RPMI7951 (cell line): ENCODE measurements at regions not wholly inside any gene's neighbourhood (a gene's known extent, or its start where the extent isn't known, plus 50 kb on each side); places are given as distances from the start of the nearest gene placed in this dataset.
A peak's percentile ranks its signal among the peaks of the same experiment; 100 is the strongest.
"Not testable (repeated sequence)": the region's sequence is repeated elsewhere in the genome, so short reads cannot be mapped to it uniquely, and the experiment has no call there.

Experiments used
- DNase-seq: peaks from one replicate; pipeline ENCODE4 v3.0.0-alpha.2; 2012; ENCODE audit warnings: low read depth

GRCh38 chr2:239660390-239661230 is 259.8 kb upstream of the HDAC4 start:
- DNase-seq: no peak

GRCh38 chr2:239657992-239658391 is 257.2 kb upstream of the HDAC4 start:
- no peak for DNase-seq

- DNase-seq: no peak
Observed at GRCh38 chr2:239657236-239657635, 256.4 kb upstream of the HDAC4 start.

DNA sequence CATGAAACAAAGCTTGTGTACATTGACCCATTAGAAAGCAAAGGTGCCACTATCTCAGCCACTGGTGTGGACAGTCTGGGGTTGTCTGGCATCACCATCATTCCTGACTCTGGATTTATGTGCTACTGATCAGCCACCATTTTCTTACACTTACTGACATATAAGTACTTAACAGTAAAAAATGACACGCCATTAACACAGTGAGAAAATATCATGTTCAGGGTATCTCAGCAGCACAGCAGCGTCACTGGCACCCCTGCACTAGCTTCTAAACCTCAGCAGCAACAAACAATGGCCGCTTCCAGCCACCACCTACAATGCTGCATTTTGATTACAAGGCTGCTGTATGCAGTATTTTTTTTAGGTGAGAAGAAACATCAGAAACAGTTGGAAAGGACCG is 253.4 kb upstream of the HDAC4 start:
- no peak for DNase-seq

- DNase-seq: no peak
Observed at GRCh38 chr2:239651859-239652258, 251.0 kb upstream of the HDAC4 start.

DNA sequence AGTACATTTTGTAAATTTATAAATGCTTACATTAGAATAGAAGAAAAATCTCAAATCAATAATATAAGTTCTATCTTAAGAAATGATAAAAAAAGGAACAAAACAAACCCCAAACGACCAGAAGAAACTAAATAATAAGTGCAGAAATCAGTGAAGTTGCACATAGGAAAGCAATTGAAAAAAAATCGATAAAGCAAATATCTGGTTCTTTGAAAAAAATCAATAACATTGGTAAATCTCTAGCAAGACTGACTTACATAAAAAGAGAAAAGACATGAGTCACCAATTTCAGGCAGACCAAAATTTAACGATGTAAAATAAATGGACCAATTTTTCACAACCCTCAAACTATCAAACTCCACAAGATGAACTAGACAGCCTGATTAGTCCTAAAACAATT is 249.9 kb upstream of the HDAC4 start:
- no peak for DNase-seq

- no peak for DNase-seq
Observed at GRCh38 chr2:239649309-239649708, 248.5 kb upstream of the HDAC4 start.

- no peak for DNase-seq
Observed at GRCh38 chr2:239648607-239649006, 247.8 kb upstream of the HDAC4 start.

- no peak for DNase-seq
Observed at GRCh38 chr2:239647052-239647819, 246.4 kb upstream of the HDAC4 start.

DNA sequence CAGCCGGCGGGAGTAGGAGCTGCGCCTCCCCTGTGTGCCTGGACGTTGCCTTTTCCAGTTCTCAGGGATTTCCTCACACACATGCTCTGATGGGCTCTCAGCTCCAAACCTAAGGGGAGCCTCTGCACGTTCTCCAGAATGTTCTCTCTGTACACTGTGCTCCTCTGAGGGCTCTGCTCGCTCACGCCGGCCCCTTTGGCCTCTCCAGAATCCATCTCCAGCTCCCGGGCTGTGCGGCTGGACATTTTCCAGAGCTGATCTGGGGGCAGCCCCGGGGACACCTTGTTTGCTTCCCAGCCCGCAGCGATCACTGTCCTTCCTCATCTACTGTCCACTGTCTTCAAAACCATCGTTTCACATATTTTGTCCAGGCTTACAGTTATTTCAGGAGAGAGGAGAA is 245.4 kb upstream of the HDAC4 start:
- no peak for DNase-seq

- not testable (repeated sequence) for DNase-seq
Observed at GRCh38 chr2:239644594-239644993, 243.8 kb upstream of the HDAC4 start.

- DNase-seq: peak; percentile 62
Observed at GRCh38 chr2:239644011-239644410, 243.2 kb upstream of the HDAC4 start.

- no peak for DNase-seq
Observed at GRCh38 chr2:239642406-239643004, 241.7 kb upstream of the HDAC4 start.

DNA sequence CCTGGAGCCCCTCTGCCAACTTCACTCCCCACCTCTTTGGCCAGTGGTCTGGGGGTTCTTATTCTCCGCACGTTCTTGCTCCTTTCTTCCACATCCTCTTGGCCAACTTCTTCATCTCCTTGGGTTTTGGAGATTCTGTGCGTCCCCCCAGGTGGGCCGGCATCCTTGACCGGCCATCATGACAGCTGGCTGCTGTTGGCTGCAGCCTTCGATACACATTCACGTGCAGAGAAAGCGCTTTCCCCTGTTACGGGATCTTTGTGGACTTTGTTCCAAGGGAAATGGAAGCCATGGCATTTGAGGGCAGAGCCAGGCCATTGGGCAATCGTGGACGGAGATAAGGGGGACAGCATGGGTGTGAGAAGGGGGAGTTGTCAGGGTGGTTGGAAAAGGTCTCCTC is 241.1 kb upstream of the HDAC4 start:
- not testable (repeated sequence) for DNase-seq

GRCh38 chr2:239640676-239641578 is 240.1 kb upstream of the HDAC4 start:
- DNase-seq: no peak

DNA sequence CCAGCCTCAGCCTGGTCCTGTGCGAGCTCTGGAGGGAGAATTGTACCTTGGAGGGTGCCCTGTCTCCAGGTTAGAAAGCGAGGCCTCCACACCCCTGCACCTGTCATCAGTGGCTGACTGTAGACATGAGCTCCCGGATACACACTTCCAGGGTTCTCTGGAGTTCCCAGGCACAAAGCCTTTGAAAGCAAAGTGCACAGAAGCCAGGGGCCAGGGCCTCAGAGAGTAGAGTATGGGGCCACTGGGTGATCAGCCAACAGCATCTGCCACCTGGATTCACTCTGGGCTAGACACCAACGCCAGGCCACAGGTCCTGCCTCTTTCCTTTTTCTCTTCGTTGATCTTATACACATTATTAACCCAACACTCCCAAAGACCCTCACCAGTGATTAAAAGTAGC is 239.4 kb upstream of the HDAC4 start:
- no peak for DNase-seq

DNA sequence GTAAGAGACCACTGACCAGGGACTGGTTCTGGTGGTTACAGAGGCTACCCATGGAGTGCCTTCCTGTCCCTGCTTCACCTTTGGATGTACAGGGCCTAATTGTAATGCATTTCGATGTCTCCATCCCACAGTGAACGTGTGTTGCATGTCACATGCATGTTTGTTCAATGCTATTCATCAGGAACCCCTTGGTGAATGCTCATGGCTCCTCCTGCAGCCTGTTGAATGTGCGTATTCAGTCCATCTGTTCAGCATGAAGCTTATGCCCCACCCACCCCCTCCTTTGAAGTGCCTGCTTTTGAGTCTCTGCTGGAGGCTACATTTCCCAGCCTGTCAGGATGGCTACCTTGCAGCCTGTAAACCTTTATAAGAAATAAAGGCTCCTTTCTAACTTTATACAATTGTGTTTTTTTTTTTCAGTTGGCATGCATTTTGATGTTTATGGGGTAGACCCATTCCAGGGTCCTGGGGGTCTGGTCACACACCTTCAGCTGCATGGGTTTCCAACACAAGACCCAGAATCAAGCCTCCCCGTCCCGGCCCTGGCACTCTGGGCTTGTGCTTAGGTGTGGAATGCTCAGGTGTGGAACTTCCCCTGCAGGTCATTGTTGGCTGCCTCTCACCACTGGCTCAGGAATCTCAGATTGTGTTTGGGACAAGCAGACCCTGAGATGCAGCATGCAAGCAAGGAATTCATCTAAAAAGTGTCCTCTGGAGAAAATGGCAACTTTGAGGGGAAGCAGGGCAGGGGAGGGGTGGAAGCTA is 238.8 kb upstream of the HDAC4 start:
- no peak for DNase-seq

- DNase-seq: no peak
Observed at GRCh38 chr2:239638376-239638775, 237.6 kb upstream of the HDAC4 start.

DNA sequence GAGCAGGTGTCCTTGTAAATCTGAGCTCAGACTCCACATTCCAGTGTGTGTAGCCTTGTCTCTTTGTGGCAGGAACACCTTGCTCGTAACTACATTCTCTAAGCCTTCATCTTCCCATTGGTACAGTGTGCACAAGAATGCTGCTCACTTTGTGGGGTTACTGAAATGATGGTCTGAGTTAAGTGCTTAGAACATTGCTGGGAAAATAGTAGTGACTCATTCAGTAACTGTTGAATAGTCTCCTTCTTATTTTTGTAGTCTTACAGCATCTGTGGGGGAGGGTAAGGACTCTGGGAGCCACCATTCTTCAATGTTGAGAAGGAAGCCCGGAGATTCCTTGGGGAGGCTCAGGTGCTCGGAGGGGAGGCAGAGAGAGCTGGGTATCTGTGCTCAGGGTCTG is 236.0 kb upstream of the HDAC4 start:
- no peak for DNase-seq

DNA sequence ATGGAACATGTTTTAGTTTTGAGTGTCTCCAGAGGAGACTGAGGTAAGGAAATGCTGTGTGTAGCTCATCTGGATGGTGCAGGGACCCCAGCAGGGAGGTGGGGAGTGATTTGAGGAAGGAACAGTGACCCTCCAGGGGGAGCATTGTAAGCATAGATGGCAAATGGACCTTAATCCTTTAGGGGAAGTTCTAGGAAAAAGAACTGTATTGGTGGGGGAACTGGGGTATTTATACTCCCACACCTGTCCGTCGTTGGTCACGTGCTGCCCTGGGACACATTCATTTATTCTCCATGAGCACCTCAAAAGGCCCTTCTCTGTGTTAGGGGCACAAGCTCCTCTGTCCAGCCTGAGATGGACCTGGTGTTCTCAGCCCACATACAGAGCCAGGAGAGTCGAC is 233.9 kb upstream of the HDAC4 start:
- DNase-seq: no peak
